SK-N-SH treated with all-trans-retinoic acid at 6 μM for 48 hours (cell line): ENCODE measurements at regions not wholly inside any gene's neighbourhood (a gene's known extent, or its start where the extent isn't known, plus 50 kb on each side); places are given as distances from the start of the nearest gene placed in this dataset.

ENCODE experiments used
- ATAC-seq: fragments of 200-7000 bp; cut with Tn5 transposase; 3 replicates; pipeline ENCODE4 v1.9.1; 2020; ENCODE audit warnings: mild to moderate bottlenecking, moderate library complexity
- BACH2 ChIP-seq: fragments of 250-450 bp; sonication (Bioruptor Pico); IDR thresholded peaks from 2 replicates; pipeline ENCODE4 v1.9.0; 2021; ENCODE audit warnings: mild to moderate bottlenecking, borderline replicate concordance
- CSDC2 ChIP-seq: fragments of 250-450 bp; sonication (Bioruptor Pico); IDR thresholded peaks from 2 replicates; pipeline ENCODE4 v1.5.0; 2020; ENCODE audit warnings: mild to moderate bottlenecking, moderate library complexity
- ESRRG ChIP-seq: fragments of 250-450 bp; sonication (Bioruptor Pico); IDR thresholded peaks from 2 replicates; pipeline ENCODE4 v1.6.1; 2021; ENCODE audit warnings: mild to moderate bottlenecking
- ISL1 ChIP-seq: fragments of 250-450 bp; sonication (Bioruptor Pico); IDR thresholded peaks from 2 replicates; pipeline ENCODE4 v2.1.2; 2022; ENCODE audit warnings: mild to moderate bottlenecking, moderate library complexity
- PPARA ChIP-seq: fragments of 250-450 bp; sonication (Bioruptor Pico); IDR thresholded peaks from 2 replicates; pipeline ENCODE4 v1.5.0; 2020; ENCODE audit warnings: mild to moderate bottlenecking, borderline replicate concordance
- RARB ChIP-seq: fragments of 250-450 bp; sonication (Bioruptor Pico); IDR thresholded peaks from 2 replicates; pipeline ENCODE4 v1.8.0; 2021; ENCODE audit warnings: mild to moderate bottlenecking, moderate library complexity
- SNAI2 ChIP-seq: fragments of 250-450 bp; sonication (Bioruptor Pico); IDR thresholded peaks from 2 replicates; pipeline ENCODE4 v1.5.0; 2020; ENCODE audit warnings: mild to moderate bottlenecking, moderate library complexity
- TCF4 ChIP-seq: fragments of 250-450 bp; sonication (Bioruptor Pico); IDR thresholded peaks from 2 replicates; pipeline ENCODE4 v1.8.0; 2021; ENCODE audit warnings: mild to moderate bottlenecking, moderate library complexity, borderline replicate concordance
- TOX ChIP-seq: fragments of 250-450 bp; sonication (Bioruptor Pico); IDR thresholded peaks from 2 replicates; pipeline ENCODE4 v1.8.0; 2021; ENCODE audit warnings: mild to moderate bottlenecking, moderate library complexity, borderline replicate concordance
- ZC3H10 ChIP-seq: fragments of 250-450 bp; sonication (Bioruptor Pico); IDR thresholded peaks from 2 replicates; pipeline ENCODE4 v1.5.1; 2021; ENCODE audit warnings: mild to moderate bottlenecking, moderate library complexity
- ZFP3 ChIP-seq: fragments of 250-450 bp; sonication (Bioruptor Pico); IDR thresholded peaks from 2 replicates; pipeline ENCODE4 v1.5.0; 2020; ENCODE audit warnings: mild to moderate bottlenecking, moderate library complexity
- ZFP30 ChIP-seq: fragments of 450-650 bp; formaldehyde crosslinking; IDR thresholded peaks from 2 replicates; pipeline ENCODE4 v1.5.0; 2022; ENCODE audit warnings: mild to moderate bottlenecking, moderate library complexity
- ZNF565 ChIP-seq: fragments of 450-650 bp; formaldehyde crosslinking; conservative IDR thresholded peaks from 2 replicates; pipeline ENCODE4 v1.5.0; 2020; ENCODE audit warnings: low read depth, mild to moderate bottlenecking, moderate library complexity
- ZNF70 ChIP-seq: fragments of 450-650 bp; formaldehyde crosslinking; IDR thresholded peaks from 2 replicates; pipeline ENCODE4 v1.5.0; 2020; ENCODE audit warnings: mild to moderate bottlenecking, moderate library complexity
- ZNF8 ChIP-seq: fragments of 450-650 bp; formaldehyde crosslinking; IDR thresholded peaks from 2 replicates; pipeline ENCODE4 v1.5.0; 2020; ENCODE audit warnings: mild to moderate bottlenecking, moderate library complexity
- TF ChIP-seq, protein P1 (sequence below): fragments of 250-450 bp; sonication (Bioruptor Pico); IDR thresholded peaks from 2 replicates; pipeline ENCODE4 v1.8.0; 2020; ENCODE audit warnings: mild to moderate bottlenecking, moderate library complexity, borderline replicate concordance
- TF ChIP-seq, protein P2 (sequence below): fragments of 250-450 bp; sonication (Bioruptor Pico); IDR thresholded peaks from 2 replicates; pipeline ENCODE4 v1.5.1; 2021; ENCODE audit warnings: mild to moderate bottlenecking, moderate library complexity
- TF ChIP-seq, protein P3 (sequence below): fragments of 250-450 bp; sonication (Bioruptor Pico); IDR thresholded peaks from 2 replicates; pipeline ENCODE4 v1.8.0; 2021; ENCODE audit warnings: low read depth, mild to moderate bottlenecking, moderate library complexity, borderline replicate concordance
- TF ChIP-seq, protein P4 (sequence below): fragments of 250-450 bp; sonication (Bioruptor Pico); IDR thresholded peaks from 2 replicates; pipeline ENCODE4 v1.5.0; 2020; ENCODE audit warnings: mild to moderate bottlenecking, moderate library complexity
- TF ChIP-seq, protein P5 (sequence below): fragments of 250-450 bp; sonication (Bioruptor Pico); IDR thresholded peaks from 2 replicates; pipeline ENCODE4 v1.5.1; 2020; ENCODE audit warnings: low read depth, mild to moderate bottlenecking, moderate library complexity

DNA sequence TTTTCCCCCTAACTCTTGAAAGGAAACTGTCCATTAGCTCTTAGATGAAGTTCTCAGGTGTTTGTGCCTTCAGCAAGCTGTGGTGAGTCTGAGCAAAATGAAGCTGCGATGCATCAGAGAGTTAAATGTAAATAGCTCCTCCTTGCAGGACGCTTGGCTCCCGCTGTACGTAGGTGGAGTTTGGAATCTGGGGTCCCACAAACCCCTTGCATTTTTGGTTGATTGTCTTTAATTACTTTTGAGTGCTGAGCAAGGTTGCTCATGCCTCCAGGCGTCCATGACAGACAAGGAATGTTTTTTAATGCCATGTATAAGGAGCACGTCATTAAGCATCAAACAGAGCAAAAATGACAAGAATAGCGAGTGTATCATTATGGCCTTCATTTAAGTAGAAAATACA, 300.5 kb downstream of the TFAP2C start:
- no peak for ATAC-seq
- TF ChIP-seq, protein P1, sequence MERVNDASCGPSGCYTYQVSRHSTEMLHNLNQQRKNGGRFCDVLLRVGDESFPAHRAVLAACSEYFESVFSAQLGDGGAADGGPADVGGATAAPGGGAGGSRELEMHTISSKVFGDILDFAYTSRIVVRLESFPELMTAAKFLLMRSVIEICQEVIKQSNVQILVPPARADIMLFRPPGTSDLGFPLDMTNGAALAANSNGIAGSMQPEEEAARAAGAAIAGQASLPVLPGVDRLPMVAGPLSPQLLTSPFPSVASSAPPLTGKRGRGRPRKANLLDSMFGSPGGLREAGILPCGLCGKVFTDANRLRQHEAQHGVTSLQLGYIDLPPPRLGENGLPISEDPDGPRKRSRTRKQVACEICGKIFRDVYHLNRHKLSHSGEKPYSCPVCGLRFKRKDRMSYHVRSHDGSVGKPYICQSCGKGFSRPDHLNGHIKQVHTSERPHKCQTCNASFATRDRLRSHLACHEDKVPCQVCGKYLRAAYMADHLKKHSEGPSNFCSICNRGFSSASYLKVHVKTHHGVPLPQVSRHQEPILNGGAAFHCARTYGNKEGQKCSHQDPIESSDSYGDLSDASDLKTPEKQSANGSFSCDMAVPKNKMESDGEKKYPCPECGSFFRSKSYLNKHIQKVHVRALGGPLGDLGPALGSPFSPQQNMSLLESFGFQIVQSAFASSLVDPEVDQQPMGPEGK (CRISPR knock-in tag): no peak
- TF ChIP-seq ZC3H10 (CRISPR knock-in tag) (no peak), TOX (no peak), TCF4 (no peak), ZFP30 (CRISPR knock-in tag) (no peak), RARB (CRISPR knock-in tag) (no peak), CSDC2 (CRISPR knock-in tag) (no peak), SNAI2 (CRISPR knock-in tag) (no peak), ZNF70 (CRISPR knock-in tag) (no peak), PPARA (CRISPR knock-in tag) (no peak), ESRRG (CRISPR knock-in tag) (no peak)
- TF ChIP-seq, protein P2, sequence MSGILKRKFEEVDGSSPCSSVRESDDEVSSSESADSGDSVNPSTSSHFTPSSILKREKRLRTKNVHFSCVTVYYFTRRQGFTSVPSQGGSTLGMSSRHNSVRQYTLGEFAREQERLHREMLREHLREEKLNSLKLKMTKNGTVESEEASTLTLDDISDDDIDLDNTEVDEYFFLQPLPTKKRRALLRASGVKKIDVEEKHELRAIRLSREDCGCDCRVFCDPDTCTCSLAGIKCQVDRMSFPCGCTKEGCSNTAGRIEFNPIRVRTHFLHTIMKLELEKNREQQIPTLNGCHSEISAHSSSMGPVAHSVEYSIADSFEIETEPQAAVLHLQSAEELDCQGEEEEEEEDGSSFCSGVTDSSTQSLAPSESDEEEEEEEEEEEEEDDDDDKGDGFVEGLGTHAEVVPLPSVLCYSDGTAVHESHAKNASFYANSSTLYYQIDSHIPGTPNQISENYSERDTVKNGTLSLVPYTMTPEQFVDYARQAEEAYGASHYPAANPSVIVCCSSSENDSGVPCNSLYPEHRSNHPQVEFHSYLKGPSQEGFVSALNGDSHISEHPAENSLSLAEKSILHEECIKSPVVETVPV: no peak
- TF ChIP-seq, protein P3, sequence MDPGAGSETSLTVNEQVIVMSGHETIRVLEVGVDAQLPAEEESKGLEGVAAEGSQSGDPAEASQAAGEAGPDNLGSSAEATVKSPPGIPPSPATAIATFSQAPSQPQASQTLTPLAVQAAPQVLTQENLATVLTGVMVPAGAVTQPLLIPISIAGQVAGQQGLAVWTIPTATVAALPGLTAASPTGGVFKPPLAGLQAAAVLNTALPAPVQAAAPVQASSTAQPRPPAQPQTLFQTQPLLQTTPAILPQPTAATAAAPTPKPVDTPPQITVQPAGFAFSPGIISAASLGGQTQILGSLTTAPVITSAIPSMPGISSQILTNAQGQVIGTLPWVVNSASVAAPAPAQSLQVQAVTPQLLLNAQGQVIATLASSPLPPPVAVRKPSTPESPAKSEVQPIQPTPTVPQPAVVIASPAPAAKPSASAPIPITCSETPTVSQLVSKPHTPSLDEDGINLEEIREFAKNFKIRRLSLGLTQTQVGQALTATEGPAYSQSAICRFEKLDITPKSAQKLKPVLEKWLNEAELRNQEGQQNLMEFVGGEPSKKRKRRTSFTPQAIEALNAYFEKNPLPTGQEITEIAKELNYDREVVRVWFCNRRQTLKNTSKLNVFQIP (CRISPR knock-in tag): no peak
- TF ChIP-seq, protein P4, sequence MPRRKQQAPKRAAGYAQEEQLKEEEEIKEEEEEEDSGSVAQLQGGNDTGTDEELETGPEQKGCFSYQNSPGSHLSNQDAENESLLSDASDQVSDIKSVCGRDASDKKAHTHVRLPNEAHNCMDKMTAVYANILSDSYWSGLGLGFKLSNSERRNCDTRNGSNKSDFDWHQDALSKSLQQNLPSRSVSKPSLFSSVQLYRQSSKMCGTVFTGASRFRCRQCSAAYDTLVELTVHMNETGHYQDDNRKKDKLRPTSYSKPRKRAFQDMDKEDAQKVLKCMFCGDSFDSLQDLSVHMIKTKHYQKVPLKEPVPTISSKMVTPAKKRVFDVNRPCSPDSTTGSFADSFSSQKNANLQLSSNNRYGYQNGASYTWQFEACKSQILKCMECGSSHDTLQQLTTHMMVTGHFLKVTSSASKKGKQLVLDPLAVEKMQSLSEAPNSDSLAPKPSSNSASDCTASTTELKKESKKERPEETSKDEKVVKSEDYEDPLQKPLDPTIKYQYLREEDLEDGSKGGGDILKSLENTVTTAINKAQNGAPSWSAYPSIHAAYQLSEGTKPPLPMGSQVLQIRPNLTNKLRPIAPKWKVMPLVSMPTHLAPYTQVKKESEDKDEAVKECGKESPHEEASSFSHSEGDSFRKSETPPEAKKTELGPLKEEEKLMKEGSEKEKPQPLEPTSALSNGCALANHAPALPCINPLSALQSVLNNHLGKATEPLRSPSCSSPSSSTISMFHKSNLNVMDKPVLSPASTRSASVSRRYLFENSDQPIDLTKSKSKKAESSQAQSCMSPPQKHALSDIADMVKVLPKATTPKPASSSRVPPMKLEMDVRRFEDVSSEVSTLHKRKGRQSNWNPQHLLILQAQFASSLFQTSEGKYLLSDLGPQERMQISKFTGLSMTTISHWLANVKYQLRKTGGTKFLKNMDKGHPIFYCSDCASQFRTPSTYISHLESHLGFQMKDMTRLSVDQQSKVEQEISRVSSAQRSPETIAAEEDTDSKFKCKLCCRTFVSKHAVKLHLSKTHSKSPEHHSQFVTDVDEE (CRISPR knock-in tag): no peak
- TF ChIP-seq, protein P5, sequence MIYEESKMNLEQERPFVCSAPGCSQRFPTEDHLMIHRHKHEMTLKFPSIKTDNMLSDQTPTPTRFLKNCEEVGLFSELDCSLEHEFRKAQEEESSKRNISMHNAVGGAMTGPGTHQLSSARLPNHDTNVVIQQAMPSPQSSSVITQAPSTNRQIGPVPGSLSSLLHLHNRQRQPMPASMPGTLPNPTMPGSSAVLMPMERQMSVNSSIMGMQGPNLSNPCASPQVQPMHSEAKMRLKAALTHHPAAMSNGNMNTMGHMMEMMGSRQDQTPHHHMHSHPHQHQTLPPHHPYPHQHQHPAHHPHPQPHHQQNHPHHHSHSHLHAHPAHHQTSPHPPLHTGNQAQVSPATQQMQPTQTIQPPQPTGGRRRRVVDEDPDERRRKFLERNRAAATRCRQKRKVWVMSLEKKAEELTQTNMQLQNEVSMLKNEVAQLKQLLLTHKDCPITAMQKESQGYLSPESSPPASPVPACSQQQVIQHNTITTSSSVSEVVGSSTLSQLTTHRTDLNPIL (CRISPR knock-in tag): no peak
- TF ChIP-seq, all 23 proteins: peak for 0

DNA sequence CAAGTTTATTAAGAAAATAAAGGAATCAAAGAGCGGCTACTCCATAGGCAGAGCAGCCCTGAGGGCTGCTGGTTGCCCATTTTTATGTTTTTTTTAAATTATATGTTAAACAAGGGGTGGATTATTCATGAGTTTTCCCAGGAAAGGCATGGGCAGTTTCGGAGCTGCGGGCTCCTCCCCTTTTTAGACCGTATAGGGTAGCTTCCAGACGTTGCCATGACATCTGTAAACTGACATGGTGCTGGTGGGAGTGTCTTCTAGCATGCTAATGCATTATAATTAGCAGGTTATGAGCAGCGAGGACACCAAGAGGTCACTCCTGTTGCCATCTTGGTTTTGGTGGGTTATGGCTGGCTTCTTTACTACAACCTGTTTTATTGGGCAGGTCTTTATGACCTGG, 301.8 kb downstream of the TFAP2C start:
- TF ChIP-seq, protein P3 (CRISPR knock-in tag): no peak
- TF ChIP-seq SNAI2 (CRISPR knock-in tag) (no peak), ZNF565 (CRISPR knock-in tag) (no peak), ISL1 (no peak), PPARA (CRISPR knock-in tag) (no peak), ZFP3 (CRISPR knock-in tag) (no peak), ZNF8 (no peak), ZC3H10 (CRISPR knock-in tag) (no peak), ESRRG (CRISPR knock-in tag) (no peak), BACH2 (no peak)
- TF ChIP-seq, protein P4 (CRISPR knock-in tag): no peak
- no peak for ATAC-seq
